DOHH2 (cell line): ENCODE measurements at regions not wholly inside any gene's neighbourhood (a gene's known extent, or its start where the extent isn't known, plus 50 kb on each side); places are given as distances from the start of the nearest gene placed in this dataset.

Experiments used
- H3F3A ChIP-seq: fragments of 200-600 bp; sonication (generic), shearing (Covaris generic); 2 replicates; pipeline ENCODE4 v1.6.0; 2016; ENCODE audit warnings: antibody characterized with exemption, mild to moderate bottlenecking; ENCODE audit not compliant: control insufficient read depth, insufficient read depth
- H3K27ac ChIP-seq: fragments of 200-600 bp; sonication (generic); 2 replicates; pipeline ENCODE4 v1.5.1; 2014; ENCODE audit warnings: low read depth, mild to moderate bottlenecking, low read length, moderate library complexity
- H3K27me3 ChIP-seq: fragments of 200-600 bp; sonication (generic); 2 replicates; pipeline ENCODE4 v1.6.1; 2014; ENCODE audit warnings: mild to moderate bottlenecking, low read length, mixed read lengths; ENCODE audit not compliant: control insufficient read depth
- H3K36me3 ChIP-seq: fragments of 200-600 bp; sonication (generic); 2 replicates; pipeline ENCODE4 v1.6.1; 2014; ENCODE audit warnings: mild to moderate bottlenecking, low read length, moderate library complexity, mixed read lengths; ENCODE audit not compliant: control insufficient read depth
- H3K4me1 ChIP-seq: fragments of 200-600 bp; sonication (generic); 2 replicates; pipeline ENCODE4 v1.6.1; 2014; ENCODE audit warnings: mild to moderate bottlenecking, low read length, mixed read lengths; ENCODE audit not compliant: control insufficient read depth
- H3K4me2 ChIP-seq: fragments of 200-600 bp; sonication (generic); 2 replicates; pipeline ENCODE4 v1.6.0; 2014; ENCODE audit warnings: mild to moderate bottlenecking, low read length, moderate library complexity
- H3K4me3 ChIP-seq: fragments of 200-600 bp; sonication (generic); 2 replicates; pipeline ENCODE4 v1.5.1; 2014; ENCODE audit warnings: mild to moderate bottlenecking, low read length, mixed read lengths
- H3K79me2 ChIP-seq: fragments of 200-600 bp; sonication (generic); 2 replicates; pipeline ENCODE4 v1.6.1; 2014; ENCODE audit warnings: mild to moderate bottlenecking, low read length, mixed read lengths; ENCODE audit not compliant: control insufficient read depth
- H3K9me2 ChIP-seq: fragments of 200-600 bp; sonication (generic); replicated peaks from 2 replicates; pipeline ENCODE4 v1.6.1; 2014; ENCODE audit warnings: mild to moderate bottlenecking, low read length, mixed read lengths; ENCODE audit not compliant: control insufficient read depth
- H3K9me3 ChIP-seq: fragments of 200-600 bp; sonication (generic); 2 replicates; pipeline ENCODE4 v1.6.1; 2014; ENCODE audit warnings: antibody characterized with exemption, low read length, mixed read lengths; ENCODE audit not compliant: control insufficient read depth, insufficient read depth
- H4K20me1 ChIP-seq: fragments of 200-600 bp; sonication (generic); 2 replicates; pipeline ENCODE4 v1.6.0; 2014; ENCODE audit warnings: low read depth, mild to moderate bottlenecking, antibody characterized with exemption, low read length, moderate library complexity; ENCODE audit not compliant: control insufficient read depth, insufficient read depth
- EZH2phosphoT487 ChIP-seq: fragments of 200-600 bp; sonication (generic); IDR thresholded peaks from 2 replicates; pipeline ENCODE4 v1.6.1; 2017; ENCODE audit warnings: borderline replicate concordance, mild to moderate bottlenecking, antibody characterized with exemption, low read length, moderate library complexity, mixed read lengths
- TF ChIP-seq, protein P1 (sequence below): fragments of 200-600 bp; sonication (generic); IDR thresholded peaks from one replicate; pipeline ENCODE4 v1.5.1; 2014; ENCODE audit warnings: antibody characterized with exemption, mild to moderate bottlenecking, low read depth, low read length; ENCODE audit not compliant: poor library complexity, severe bottlenecking

DNA sequence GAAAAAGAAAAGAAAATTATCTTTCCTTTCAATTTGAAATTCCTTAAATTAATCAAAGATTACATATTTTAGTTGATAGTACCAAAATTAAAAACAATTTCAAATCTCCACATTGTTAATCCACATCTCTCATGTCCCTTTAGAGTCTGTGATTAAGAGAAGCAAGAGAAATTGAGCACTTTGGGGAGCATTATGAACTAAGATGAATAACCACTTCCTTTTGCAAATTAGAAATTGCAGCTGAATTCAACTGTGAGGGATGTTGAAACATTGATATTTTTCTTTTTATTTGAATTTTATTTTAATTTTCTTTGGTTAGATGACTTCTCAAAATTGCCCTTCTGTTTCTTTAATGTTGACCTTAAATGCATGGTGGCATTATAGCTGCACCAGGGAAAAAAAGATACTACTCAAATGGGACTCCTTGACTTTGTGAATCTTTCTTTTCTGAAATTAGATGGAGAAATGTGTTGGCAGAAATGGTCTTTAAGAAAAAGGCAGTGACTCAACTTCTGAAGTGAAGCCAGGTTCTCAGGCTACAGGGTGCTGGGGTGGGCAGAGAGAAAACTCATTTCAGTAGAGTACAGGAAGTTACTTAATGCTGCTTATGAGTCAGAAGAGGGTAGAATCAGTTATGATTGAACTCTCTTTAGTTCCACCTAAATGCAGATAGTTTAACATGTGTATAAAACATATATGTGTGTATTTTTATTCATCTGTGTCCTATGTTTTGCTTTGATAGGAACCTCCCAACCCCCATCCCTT is 92.0 kb upstream of the TNIP3 start:
- no peak overlapping the region for H3K27ac ChIP-seq

GRCh38 chr4:121253961-121254360 is 89.8 kb upstream of the TNIP3 start:
- peaks cover 2% of the 10 kb centered on the region; the same call in 1 of the 2 replicates for H3K27me3 ChIP-seq
- H3K9me2 ChIP-seq, result no peaks in the 10 kb centered on the region
- H3K27ac ChIP-seq, result no peak overlapping the region
- no peaks in the 10 kb centered on the region for H3F3A ChIP-seq
- no peak overlapping the region for H3K4me2 ChIP-seq
- no peak for TF ChIP-seq EZH2phosphoT487
- TF ChIP-seq, protein P1, sequence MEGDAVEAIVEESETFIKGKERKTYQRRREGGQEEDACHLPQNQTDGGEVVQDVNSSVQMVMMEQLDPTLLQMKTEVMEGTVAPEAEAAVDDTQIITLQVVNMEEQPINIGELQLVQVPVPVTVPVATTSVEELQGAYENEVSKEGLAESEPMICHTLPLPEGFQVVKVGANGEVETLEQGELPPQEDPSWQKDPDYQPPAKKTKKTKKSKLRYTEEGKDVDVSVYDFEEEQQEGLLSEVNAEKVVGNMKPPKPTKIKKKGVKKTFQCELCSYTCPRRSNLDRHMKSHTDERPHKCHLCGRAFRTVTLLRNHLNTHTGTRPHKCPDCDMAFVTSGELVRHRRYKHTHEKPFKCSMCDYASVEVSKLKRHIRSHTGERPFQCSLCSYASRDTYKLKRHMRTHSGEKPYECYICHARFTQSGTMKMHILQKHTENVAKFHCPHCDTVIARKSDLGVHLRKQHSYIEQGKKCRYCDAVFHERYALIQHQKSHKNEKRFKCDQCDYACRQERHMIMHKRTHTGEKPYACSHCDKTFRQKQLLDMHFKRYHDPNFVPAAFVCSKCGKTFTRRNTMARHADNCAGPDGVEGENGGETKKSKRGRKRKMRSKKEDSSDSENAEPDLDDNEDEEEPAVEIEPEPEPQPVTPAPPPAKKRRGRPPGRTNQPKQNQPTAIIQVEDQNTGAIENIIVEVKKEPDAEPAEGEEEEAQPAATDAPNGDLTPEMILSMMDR, result no peak
- no peaks in the 10 kb centered on the region for H3K4me1 ChIP-seq
- H4K20me1 ChIP-seq, result no peaks in the 10 kb centered on the region
- no peaks in the 10 kb centered on the region for H3K9me3 ChIP-seq
- H3K4me3 ChIP-seq, result no peak overlapping the region
- H3K36me3 ChIP-seq, result no peaks in the 10 kb centered on the region
- H3K79me2 ChIP-seq, result no peaks in the 10 kb centered on the region

More for the DNA sequence above, 92.0 kb upstream of the TNIP3 start:
- Histone ChIP-seq H3K9me2 (no peaks in the 10 kb centered on the region), H3F3A (no peaks in the 10 kb centered on the region), H3K36me3 (no peaks in the 10 kb centered on the region), H4K20me1 (no peaks in the 10 kb centered on the region), H3K4me2 (no peak overlapping the region), H3K27me3 (peaks cover 2% of the 10 kb centered on the region; the same call in 1 of the 2 replicates), H3K4me1 (no peaks in the 10 kb centered on the region), H3K4me3 (no peak overlapping the region), H3K79me2 (no peaks in the 10 kb centered on the region), H3K9me3 (no peaks in the 10 kb centered on the region)
- TF ChIP-seq, protein P1, result no peak
- TF ChIP-seq EZH2phosphoT487, result no peak

DNA sequence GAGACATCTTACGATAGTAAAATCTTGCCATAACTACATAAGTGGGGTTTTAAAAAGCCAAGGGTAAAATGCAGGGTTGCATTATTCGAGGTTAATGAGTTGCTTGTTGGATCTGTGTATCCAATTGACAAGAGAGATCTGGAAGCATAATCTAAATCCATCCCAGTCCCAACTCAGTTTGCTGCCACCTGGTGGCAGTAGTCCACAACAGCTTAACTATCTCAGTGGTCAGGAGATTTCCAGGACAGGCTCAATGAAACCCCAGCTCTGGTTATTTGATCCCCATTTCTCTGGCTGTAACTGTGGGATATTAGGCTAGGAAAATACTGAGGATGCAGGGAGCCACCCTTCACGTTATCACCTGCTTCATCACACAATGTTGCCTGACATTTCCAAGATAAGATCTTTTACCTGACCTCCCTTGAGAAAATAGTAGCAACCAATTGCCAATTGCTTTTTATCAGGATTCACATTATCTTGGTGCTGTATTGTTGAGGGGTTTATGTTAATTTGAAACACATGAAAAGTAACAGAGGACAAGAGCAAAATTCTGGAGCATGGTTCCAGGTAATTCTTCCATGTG is 88.2 kb upstream of the TNIP3 start:
- no peak for TF ChIP-seq EZH2phosphoT487
- TF ChIP-seq, protein P1, result peak; percentile 82
- Histone ChIP-seq H3F3A (no peaks in the 10 kb centered on the region), H3K36me3 (no peaks in the 10 kb centered on the region), H3K79me2 (no peaks in the 10 kb centered on the region), H3K9me2 (no peaks in the 10 kb centered on the region), H3K27me3 (peaks cover 2% of the 10 kb centered on the region; the same call in 1 of the 2 replicates), H3K9me3 (no peaks in the 10 kb centered on the region), H3K4me1 (no peaks in the 10 kb centered on the region), H3K27ac (no peak overlapping the region), H4K20me1 (no peaks in the 10 kb centered on the region), H3K4me3 (no peak overlapping the region), H3K4me2 (no peak overlapping the region)
